Lung (tissue), 11 donors: ENCODE measurements at regions not wholly inside any gene's neighbourhood (a gene's known extent, or its start where the extent isn't known, plus 50 kb on each side); places are given as distances from the start of the nearest gene placed in this dataset.

Experiments
- ATAC-seq: fragments of 200-7000 bp; cut with Tn5 transposase; one replicate; pipeline ENCODE4 v1.9.1; 2020; ENCODE audit warnings: moderate number of reproducible peaks; ENCODE audit not compliant: insufficient read depth, low FRiP score
- DNase-seq, 3 donors: peaks; one replicate each; pipeline ENCODE4 v3.0.0-alpha.2; 2013 to 2017
- H3K27ac ChIP-seq, 2 donors: one replicate each; pipeline ENCODE4 v1.5.1; 2013; ENCODE audit warnings: mild to moderate bottlenecking in 2 of 2, moderate library complexity in 2 of 2, control low read depth in 1 of 2, inconsistent platforms in 1 of 2, low read depth in 1 of 2, low read length in 1 of 2
- H3K27me3 ChIP-seq, 3 donors: one replicate each; pipeline ENCODE4 v1.5.1; 2013; ENCODE audit warnings: low read length in 2 of 3; ENCODE audit not compliant: control insufficient read depth in 3 of 3, insufficient read depth in 3 of 3
- H3K36me3 ChIP-seq, 4 donors: one replicate each; pipeline ENCODE4 v1.5.1; 2013; ENCODE audit warnings: low read length in 4 of 4, mild to moderate bottlenecking in 1 of 4, moderate library complexity in 1 of 4; ENCODE audit not compliant: control insufficient read depth in 4 of 4, insufficient read depth in 4 of 4
- H3K4me1 ChIP-seq, 5 donors: one replicate each; pipeline ENCODE4 v1.5.1; 2013; ENCODE audit warnings: low read length in 5 of 5, mild to moderate bottlenecking in 2 of 5, moderate library complexity in 1 of 5; ENCODE audit not compliant: control insufficient read depth in 5 of 5, insufficient read depth in 5 of 5
- H3K4me3 ChIP-seq: one replicate; pipeline ENCODE4 v1.5.1; 2013; ENCODE audit warnings: mild to moderate bottlenecking, control low read depth, moderate library complexity
- H3K9ac ChIP-seq, 2 donors: one replicate each; pipeline ENCODE4 v1.5.1; 2013; ENCODE audit warnings: low read length in 2 of 2, control low read depth in 1 of 2; ENCODE audit not compliant: insufficient read depth in 1 of 2
- H3K9me3 ChIP-seq, 4 donors: one replicate each; pipeline ENCODE4 v1.5.1; 2013; ENCODE audit warnings: low read length in 3 of 4, mild to moderate bottlenecking in 1 of 4, moderate library complexity in 1 of 4; ENCODE audit not compliant: control insufficient read depth in 4 of 4, insufficient read depth in 3 of 4
- WGBS, 2 donors: extraction: QIAGEN DNeasy Blood & Tissue Kit; methylation state at CpG; one replicate each; pipeline ENCODE4 v1.1.7; 2013; 5-methylcytosine and 5-hydroxymethylcytosine counted together
- TF ChIP-seq, protein P1 (sequence below): IDR thresholded peaks from 2 replicates; pipeline ENCODE4 v1.5.1; 2012; ENCODE audit warnings: mild to moderate bottlenecking; ENCODE audit errors: control extremely low read depth, extremely low read depth
- donor health status: control.
- donor health status: control.
- donor health status: Bipolar disorder and iron deficiency.
- donor health status: healthy.
- donor health status: DM: yes; HTN: yes; CAD: no.

GRCh38 chr18:46320928-46321711 is 216.9 kb downstream of the HAUS1 start:
- Histone ChIP-seq H3K9ac (no peak overlapping the region), H3K27me3 (no peaks in the 10 kb centered on the region), H3K4me3 (no peak overlapping the region), H3K9me3 (no peaks in the 10 kb centered on the region), H3K27ac (no peak overlapping the region), H3K36me3 (no peaks in the 10 kb centered on the region), H3K4me1 (peaks cover 0 to 11% (median 0%) of the 10 kb centered on the region in 5 donors)
- TF ChIP-seq, protein P1, sequence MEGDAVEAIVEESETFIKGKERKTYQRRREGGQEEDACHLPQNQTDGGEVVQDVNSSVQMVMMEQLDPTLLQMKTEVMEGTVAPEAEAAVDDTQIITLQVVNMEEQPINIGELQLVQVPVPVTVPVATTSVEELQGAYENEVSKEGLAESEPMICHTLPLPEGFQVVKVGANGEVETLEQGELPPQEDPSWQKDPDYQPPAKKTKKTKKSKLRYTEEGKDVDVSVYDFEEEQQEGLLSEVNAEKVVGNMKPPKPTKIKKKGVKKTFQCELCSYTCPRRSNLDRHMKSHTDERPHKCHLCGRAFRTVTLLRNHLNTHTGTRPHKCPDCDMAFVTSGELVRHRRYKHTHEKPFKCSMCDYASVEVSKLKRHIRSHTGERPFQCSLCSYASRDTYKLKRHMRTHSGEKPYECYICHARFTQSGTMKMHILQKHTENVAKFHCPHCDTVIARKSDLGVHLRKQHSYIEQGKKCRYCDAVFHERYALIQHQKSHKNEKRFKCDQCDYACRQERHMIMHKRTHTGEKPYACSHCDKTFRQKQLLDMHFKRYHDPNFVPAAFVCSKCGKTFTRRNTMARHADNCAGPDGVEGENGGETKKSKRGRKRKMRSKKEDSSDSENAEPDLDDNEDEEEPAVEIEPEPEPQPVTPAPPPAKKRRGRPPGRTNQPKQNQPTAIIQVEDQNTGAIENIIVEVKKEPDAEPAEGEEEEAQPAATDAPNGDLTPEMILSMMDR: no peak
- DNase-seq (no peak), ATAC-seq (no peak)
- 83 to 85% methylated on average over 3 of the region's 3 CpGs for WGBS, 2 donors

DNA sequence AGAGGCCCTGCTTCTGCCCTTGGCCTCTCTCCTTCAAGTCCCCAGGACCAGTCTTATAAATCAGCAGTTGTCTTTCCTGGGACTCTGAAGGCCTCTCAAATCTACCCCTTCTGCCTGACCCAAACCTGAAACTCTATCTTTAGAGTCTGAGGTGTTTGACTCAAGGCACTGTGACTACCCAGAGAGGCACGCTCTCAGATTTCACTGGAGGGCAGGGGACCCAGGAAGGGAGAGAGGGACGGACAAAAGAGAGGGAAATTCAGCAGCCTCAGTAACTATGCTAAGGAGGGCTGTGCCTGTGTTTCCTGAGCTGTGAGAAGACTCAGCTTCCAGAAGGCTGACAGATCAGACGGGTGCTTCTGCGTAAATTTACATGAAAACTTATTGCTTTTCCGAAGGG is 217.8 kb downstream of the HAUS1 start:
- Histone ChIP-seq H3K9me3 (no peaks in the 10 kb centered on the region), H3K27me3 (no peaks in the 10 kb centered on the region), H3K27ac (no peak overlapping the region), H3K9ac (no peak overlapping the region), H3K36me3 (no peaks in the 10 kb centered on the region), H3K4me3 (no peak overlapping the region), H3K4me1 (peaks cover 0 to 11% (median 0%) of the 10 kb centered on the region in 5 donors)
- DNase-seq (no peak), ATAC-seq (no peak)
- TF ChIP-seq, protein P1: no peak
- WGBS, 2 donors: 76 to 85% methylated on average over 5 of the region's 5 CpGs

DNA sequence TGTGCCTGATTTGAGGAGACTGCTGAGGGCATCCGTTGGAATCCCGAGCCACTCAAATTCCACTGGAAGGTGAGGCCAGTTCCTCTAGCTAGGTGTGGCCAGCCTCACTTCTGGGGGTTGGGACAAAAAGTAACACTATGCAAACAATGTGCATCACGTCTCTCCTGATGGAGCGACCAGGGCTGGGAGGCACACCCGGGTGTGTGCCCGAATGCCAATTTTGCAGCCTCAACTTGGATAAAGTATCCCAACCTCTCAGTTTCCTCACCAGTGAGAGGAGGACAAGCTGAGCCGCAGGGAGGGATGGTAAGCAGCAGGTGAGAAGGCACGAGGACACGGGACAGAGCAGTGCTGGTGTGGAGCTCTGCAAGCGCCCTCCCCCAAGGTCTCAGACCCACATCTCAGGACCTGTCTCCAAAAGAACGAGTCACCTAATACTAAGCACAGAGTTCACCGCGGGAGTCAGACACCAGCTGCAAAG is 218.3 kb downstream of the HAUS1 start:
- Histone ChIP-seq H3K27ac (no peak overlapping the region), H3K9me3 (no peaks in the 10 kb centered on the region), H3K4me1 (peaks cover 0 to 11% (median 0%) of the 10 kb centered on the region in 5 donors), H3K9ac (no peak overlapping the region), H3K36me3 (no peaks in the 10 kb centered on the region), H3K4me3 (no peak overlapping the region), H3K27me3 (no peaks in the 10 kb centered on the region)
- 67 to 84% methylated on average over 13 of the region's 13 CpGs for WGBS, 2 donors
- DNase-seq: no peak
- no peak for ATAC-seq
- TF ChIP-seq, protein P1: no peak
